Right lobe of liver (tissue), 6 donors: ENCODE measurements at regions not wholly inside any gene's neighbourhood (a gene's known extent, or its start where the extent isn't known, plus 50 kb on each side); places are given as distances from the start of the nearest gene placed in this dataset.
"Not testable (repeated sequence)": the region's sequence is repeated elsewhere in the genome, so short reads cannot be mapped to it uniquely, and the experiment has no call there.

Source experiments
- ATAC-seq, 4 donors: fragments of 200-7000 bp; cut with Tn5 transposase; one replicate each; pipeline ENCODE4 v1.9.1; 2020; ENCODE audit warnings: mild to moderate bottlenecking in 4 of 4, moderate library complexity in 4 of 4
- DNase-seq, 3 donors: peaks; one replicate each; pipeline ENCODE4 v3.0.0-alpha.2; 2020
- H3K27ac ChIP-seq, 3 donors: fragments of 200-600 bp; one replicate each; pipeline ENCODE4 v1.8.0; 2022
- H3K27me3 ChIP-seq, 2 donors: fragments of 200-600 bp; one replicate each; pipeline ENCODE4 v1.8.0; 2022
- H3K36me3 ChIP-seq, 4 donors: fragments of 200-600 bp; sonication (generic) in 1 of 4; one replicate each; pipeline versions ENCODE4 v1.5.1 to v1.8.0; 2017 to 2022; ENCODE audit warnings: control low read depth in 1 of 4
- H3K4me1 ChIP-seq, 4 donors: fragments of 200-600 bp; sonication (generic) in 1 of 4; one replicate each; pipeline versions ENCODE4 v1.5.1 to v1.8.0; 2017 to 2022; ENCODE audit warnings: control low read depth in 1 of 4
- H3K4me3 ChIP-seq, 3 donors: fragments of 200-600 bp; one replicate each; pipeline ENCODE4 v1.8.0; 2022
- H3K9me3 ChIP-seq, 4 donors: fragments of 200-600 bp; sonication (generic) in 1 of 4; one replicate each; pipeline versions ENCODE4 v1.5.1 to v1.8.0; 2017 to 2022; ENCODE audit warnings: control low read depth in 1 of 4
- POLR2A ChIP-seq: fragments of 450-650 bp; IDR thresholded peaks from one replicate; pipeline ENCODE4 v1.6.1; 2017; ENCODE audit warnings: antibody characterized with exemption, mild to moderate bottlenecking
- WGBS: methylation state at CpG from one replicate; pipeline ENCODE4 v1.1.6; 2018; ENCODE audit warnings: low coverage, low lambda C conversion rate; ENCODE audit not compliant: insufficient coverage; ENCODE audit errors: missing lambda C conversion rate; 5-methylcytosine and 5-hydroxymethylcytosine counted together
- intact Hi-C, 2 donors: fragments of 100-400 bp; cut with DNase I; formaldehyde crosslinking; loops; one replicate each; pipeline versions ENCODE4 v1.11.2 to v1.14.1; 2022
- TF ChIP-seq, protein P1 (sequence below), 4 donors: fragments of 200-600 bp in 3 of 4; fragments of 450-650 bp in 1 of 4; IDR thresholded peaks; one replicate each; pipeline versions ENCODE4 v1.5.1 to v1.8.0; 2016 to 2022; ENCODE audit warnings: antibody characterized with exemption in 4 of 4, mild to moderate bottlenecking in 2 of 4
- donor health status: DM: no; HTN: yes; CAD: no.
- donor health status: DM: no; HTN: no; CAD: no.
- donor health status: DM: no; HTN: no; CAD: no.
- donor health status: DM: no; HTN: yes; CAD: no.
- donor health status: DM: no; HTN: yes; CAD: no.

DNA sequence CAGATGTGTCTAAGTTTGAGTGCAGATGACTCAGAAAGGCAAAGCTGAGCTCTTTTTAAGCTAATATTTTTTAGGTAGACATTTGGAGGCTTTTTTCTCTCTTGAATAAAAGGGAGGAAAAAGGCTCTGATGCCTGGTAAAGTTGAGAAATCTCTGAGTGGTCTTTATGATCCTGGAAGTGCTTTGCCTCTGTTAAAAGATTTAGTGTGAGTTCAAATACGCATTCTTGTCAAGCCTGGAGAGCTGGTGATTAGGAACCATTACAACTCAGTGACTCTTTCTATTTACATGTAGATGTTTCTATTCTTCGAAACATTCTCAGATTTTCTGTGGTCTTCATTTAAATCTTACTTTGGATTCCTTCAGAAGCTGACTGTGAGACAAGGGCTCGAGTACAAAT is 143.4 kb upstream of the MED14 start:
- Histone ChIP-seq H3K4me3 (no peak overlapping the region), H3K36me3 (no peaks in the 10 kb centered on the region), H3K9me3 (no peaks in the 10 kb centered on the region), H3K27ac (no peak overlapping the region), H3K4me1 (no peaks in the 10 kb centered on the region), H3K27me3 (no peaks in the 10 kb centered on the region)
- ATAC-seq = no peak
- no peak for DNase-seq
- 45% methylated on average over 3 of the region's 3 CpGs for WGBS
- intact Hi-C loops = loop anchor here in 1 of 2 donors (10.0 kb wide), 1 partner anchor 236 kb away; no protein-coding TSS in a partner anchor
- TF ChIP-seq, protein P1, sequence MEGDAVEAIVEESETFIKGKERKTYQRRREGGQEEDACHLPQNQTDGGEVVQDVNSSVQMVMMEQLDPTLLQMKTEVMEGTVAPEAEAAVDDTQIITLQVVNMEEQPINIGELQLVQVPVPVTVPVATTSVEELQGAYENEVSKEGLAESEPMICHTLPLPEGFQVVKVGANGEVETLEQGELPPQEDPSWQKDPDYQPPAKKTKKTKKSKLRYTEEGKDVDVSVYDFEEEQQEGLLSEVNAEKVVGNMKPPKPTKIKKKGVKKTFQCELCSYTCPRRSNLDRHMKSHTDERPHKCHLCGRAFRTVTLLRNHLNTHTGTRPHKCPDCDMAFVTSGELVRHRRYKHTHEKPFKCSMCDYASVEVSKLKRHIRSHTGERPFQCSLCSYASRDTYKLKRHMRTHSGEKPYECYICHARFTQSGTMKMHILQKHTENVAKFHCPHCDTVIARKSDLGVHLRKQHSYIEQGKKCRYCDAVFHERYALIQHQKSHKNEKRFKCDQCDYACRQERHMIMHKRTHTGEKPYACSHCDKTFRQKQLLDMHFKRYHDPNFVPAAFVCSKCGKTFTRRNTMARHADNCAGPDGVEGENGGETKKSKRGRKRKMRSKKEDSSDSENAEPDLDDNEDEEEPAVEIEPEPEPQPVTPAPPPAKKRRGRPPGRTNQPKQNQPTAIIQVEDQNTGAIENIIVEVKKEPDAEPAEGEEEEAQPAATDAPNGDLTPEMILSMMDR (IDR thresholded peaks at IDR 0.05) = no peak
- no peak for TF ChIP-seq POLR2A

DNA sequence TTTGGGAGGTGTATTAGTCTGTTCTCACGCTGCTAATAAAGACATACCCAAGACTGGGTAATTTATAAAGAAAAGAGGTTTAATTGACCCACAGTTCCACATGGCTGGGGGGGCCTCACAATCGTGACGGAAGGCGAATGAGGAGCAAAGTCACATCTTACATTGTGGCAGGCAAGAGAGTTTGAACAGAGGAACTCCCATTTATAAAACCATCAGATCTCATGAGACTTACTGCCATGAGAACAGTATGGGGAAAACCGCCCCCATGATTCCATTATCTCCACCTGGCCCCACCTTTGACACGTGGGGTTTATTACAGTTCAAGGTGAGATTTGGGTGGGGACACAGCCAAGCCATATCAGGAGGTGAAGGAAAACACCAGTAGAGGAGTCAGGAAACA is 143.8 kb upstream of the MED14 start:
- not testable (repeated sequence) for H3K4me1 ChIP-seq, H3K4me3 ChIP-seq, H3K27me3 ChIP-seq, H3K27ac ChIP-seq, H3K9me3 ChIP-seq, ATAC-seq, DNase-seq, H3K36me3 ChIP-seq
- WGBS = 36% methylated on average over 6 of the region's 6 CpGs
- intact Hi-C loops = loop anchor here in 1 of 2 donors (10.0 kb wide), 1 partner anchor 236 kb away; no protein-coding TSS in a partner anchor

DNA sequence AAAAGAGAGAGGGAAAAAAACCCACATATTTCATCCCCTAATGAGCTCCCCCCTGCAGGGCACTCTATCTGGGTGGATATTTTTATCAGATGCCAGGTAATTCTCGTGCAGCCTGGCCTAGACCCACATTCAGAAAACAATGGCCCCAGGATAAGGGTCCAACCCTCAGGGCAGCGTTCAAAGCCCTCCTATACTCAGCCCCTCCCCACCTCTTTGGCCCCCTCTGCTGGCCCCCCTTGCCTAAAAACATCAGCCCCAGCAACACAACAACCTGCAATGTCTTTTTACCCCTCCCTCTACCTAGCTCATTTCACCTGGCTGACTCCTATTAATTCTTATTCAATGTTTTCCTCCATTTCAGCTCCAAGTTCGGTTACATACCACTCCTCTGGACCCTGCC is 145.4 kb upstream of the MED14 start:
- ATAC-seq = no peak
- 28% methylated on average over 3 of the region's 3 CpGs for WGBS

DNA sequence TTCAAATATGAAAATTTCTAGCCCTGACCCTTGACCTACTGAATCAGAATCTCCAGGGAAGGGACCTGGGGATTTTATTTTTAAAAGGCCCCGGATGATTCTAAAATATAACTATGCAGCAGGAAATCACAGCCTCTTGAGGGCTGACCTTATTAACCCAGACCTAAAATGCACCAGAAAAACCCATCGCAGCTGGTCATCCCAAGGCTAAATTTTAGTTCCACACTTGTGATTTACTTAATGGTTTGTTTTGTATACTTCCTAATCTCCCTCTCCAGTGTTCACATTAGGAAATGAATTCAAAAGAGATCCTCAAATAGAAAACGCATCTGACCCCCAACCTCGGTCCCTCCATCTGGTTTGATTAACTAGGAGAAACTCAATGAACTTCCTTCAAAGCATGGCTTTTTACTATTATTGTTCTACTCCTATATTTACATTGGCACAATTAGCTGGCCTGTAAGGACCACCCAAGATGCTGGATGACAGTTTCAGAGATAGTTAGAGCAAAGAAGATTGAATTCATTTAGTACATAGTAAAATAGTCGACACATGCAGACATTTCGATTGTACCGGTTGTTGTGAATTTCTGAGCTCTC is 147.8 kb upstream of the MED14 start:
- no peaks in the 10 kb centered on the region for H3K4me1 ChIP-seq
- H3K27ac ChIP-seq = no peak overlapping the region
- no peaks in the 10 kb centered on the region for H3K36me3 ChIP-seq
- 74% methylated on average over 7 of the region's 7 CpGs for WGBS
- DNase-seq (no peak), ATAC-seq (no peak)
- H3K9me3 ChIP-seq = no peaks in the 10 kb centered on the region
- intact Hi-C loops = no loop called here
- no peaks in the 10 kb centered on the region for H3K27me3 ChIP-seq
- TF ChIP-seq POLR2A = no peak
- TF ChIP-seq, protein P1 (IDR thresholded peaks at IDR 0.05) = no peak
- no peak overlapping the region for H3K4me3 ChIP-seq

More for the DNA sequence above, 145.4 kb upstream of the MED14 start:
- DNase-seq = no peak
- no peaks in the 10 kb centered on the region for H3K27me3 ChIP-seq
- TF ChIP-seq, protein P1 (IDR thresholded peaks at IDR 0.05) = no peak
- no peak for TF ChIP-seq POLR2A
- H3K9me3 ChIP-seq = no peaks in the 10 kb centered on the region
- H3K4me3 ChIP-seq = no peak overlapping the region
- no peak overlapping the region for H3K27ac ChIP-seq
- no peaks in the 10 kb centered on the region for H3K4me1 ChIP-seq
- H3K36me3 ChIP-seq = no peaks in the 10 kb centered on the region
- intact Hi-C loops = no loop called here

DNA sequence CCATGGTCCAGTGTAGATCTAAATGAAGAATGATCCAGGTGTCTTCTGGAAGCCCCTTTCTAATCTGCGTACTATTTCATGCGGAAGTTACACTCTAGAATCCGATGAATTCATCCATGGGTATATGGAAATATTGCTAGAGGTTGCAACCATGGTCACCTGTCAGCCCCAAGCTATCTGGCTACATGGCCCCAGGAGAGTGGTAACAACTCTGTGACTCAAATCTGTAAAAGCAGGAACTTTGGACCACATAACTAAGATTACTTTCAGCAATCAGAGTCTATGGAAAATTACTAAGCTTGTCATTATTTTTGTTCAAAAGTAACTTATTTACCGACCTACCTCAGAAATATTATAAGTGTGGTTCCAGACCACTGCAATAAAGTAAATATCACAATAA is 150.6 kb upstream of the MED14 start:
- intact Hi-C loops = no loop called here

More for the DNA sequence above, 150.6 kb upstream of the MED14 start:
- H3K36me3 ChIP-seq = no peaks in the 10 kb centered on the region
- ATAC-seq (no peak), DNase-seq (no peak)
- no peaks in the 10 kb centered on the region for H3K9me3 ChIP-seq
- TF ChIP-seq, protein P1 (IDR thresholded peaks at IDR 0.05) = no peak
- TF ChIP-seq POLR2A = no peak
- H3K27ac ChIP-seq = no peak overlapping the region
- H3K4me3 ChIP-seq = no peak overlapping the region
- no peaks in the 10 kb centered on the region for H3K27me3 ChIP-seq
- 89% methylated on average over 4 of the region's 4 CpGs for WGBS
- H3K4me1 ChIP-seq = no peaks in the 10 kb centered on the region
